Suprapubic skin (tissue), 4 donors: ENCODE measurements at regions not wholly inside any gene's neighbourhood (a gene's known extent, or its start where the extent isn't known, plus 50 kb on each side); places are given as distances from the start of the nearest gene placed in this dataset.

Source experiments
- DNase-seq, 2 donors: peaks; one replicate each; pipeline ENCODE4 v3.0.0-alpha.2; 2019; ENCODE audit warnings: low spot score in 2 of 2
- H3K27ac ChIP-seq: fragments of 200-600 bp; sonication (generic); one replicate; pipeline ENCODE4 v1.5.1; 2019
- H3K27me3 ChIP-seq: fragments of 200-600 bp; sonication (generic); one replicate; pipeline ENCODE4 v1.5.1; 2019
- H3K36me3 ChIP-seq: fragments of 200-600 bp; sonication (generic); one replicate; pipeline ENCODE4 v1.5.1; 2019
- H3K4me1 ChIP-seq: fragments of 200-600 bp; sonication (generic); one replicate; pipeline ENCODE4 v1.5.1; 2019
- H3K4me3 ChIP-seq: fragments of 200-600 bp; sonication (generic); one replicate; pipeline ENCODE4 v1.5.1; 2019; ENCODE audit warnings: mild to moderate bottlenecking
- H3K9me3 ChIP-seq: fragments of 200-600 bp; sonication (generic); one replicate; pipeline ENCODE4 v1.5.1; 2019
- CTCF ChIP-seq, 2 donors: fragments of 200-600 bp in 1 of 2; fragments of 450-650 bp in 1 of 2; sonication (generic) in 1 of 2; IDR thresholded peaks; one replicate each; pipeline ENCODE4 v1.5.1; 2016 to 2019; ENCODE audit warnings: antibody characterized with exemption in 2 of 2, mild to moderate bottlenecking in 1 of 2, moderate library complexity in 1 of 2
- EP300 ChIP-seq: sonication (generic); formaldehyde crosslinking; IDR thresholded peaks from one replicate; pipeline ENCODE4 v1.6.1; 2017; ENCODE audit warnings: antibody characterized with exemption
- POLR2A ChIP-seq, 2 donors: fragments of 450-650 bp; IDR thresholded peaks; one replicate each; pipeline ENCODE4 v1.6.1; 2017; ENCODE audit warnings: antibody characterized with exemption in 2 of 2, mild to moderate bottlenecking in 2 of 2, moderate library complexity in 2 of 2
- POLR2AphosphoS5 ChIP-seq, 3 donors: sonication (generic); formaldehyde crosslinking; IDR thresholded peaks; one replicate each; pipeline ENCODE4 v1.6.1; 2017; ENCODE audit warnings: antibody characterized with exemption in 3 of 3
- WGBS: methylation state at CpG from one replicate; pipeline ENCODE4 v1.1.5; 2018; 5-methylcytosine and 5-hydroxymethylcytosine counted together

DNA sequence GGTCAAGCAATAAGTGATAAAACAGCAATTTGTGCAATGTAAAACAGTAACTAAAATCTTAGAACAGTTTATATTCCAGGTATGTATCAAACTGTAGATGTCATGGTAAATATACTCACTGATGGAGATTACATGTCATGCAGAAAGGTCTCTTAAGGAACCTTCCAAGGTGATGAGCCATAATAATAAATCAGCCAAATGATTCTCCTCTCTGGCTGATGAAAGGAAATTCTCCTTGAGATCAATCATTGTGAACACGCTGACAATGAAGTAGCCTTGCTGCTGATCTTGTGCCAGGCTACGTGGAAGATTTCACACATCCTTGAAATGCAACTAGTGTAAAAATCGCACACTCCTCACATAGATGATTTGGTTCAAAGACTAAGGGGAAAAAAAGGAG lies 392.5 kb upstream of the CDH7 start:
- no peak overlapping the region for H3K4me3 ChIP-seq
- no peak for DNase-seq
- no peaks in the 10 kb centered on the region for H3K9me3 ChIP-seq
- H3K4me1 ChIP-seq: no peaks in the 10 kb centered on the region
- no peaks in the 10 kb centered on the region for H3K36me3 ChIP-seq
- no peak overlapping the region for H3K27ac ChIP-seq
- no peak for TF ChIP-seq EP300
- TF ChIP-seq POLR2AphosphoS5 (IDR thresholded peaks at IDR 0.05): no peak
- TF ChIP-seq CTCF (IDR thresholded peaks at IDR 0.05): no peak
- TF ChIP-seq POLR2A (IDR thresholded peaks at IDR 0.05): no peak
- WGBS: 81% methylated on average over 3 of the region's 3 CpGs
- no peaks in the 10 kb centered on the region for H3K27me3 ChIP-seq

- 58% methylated on average over 3 of the region's 3 CpGs for WGBS
- Histone ChIP-seq H3K36me3 (no peaks in the 10 kb centered on the region), H3K4me1 (no peaks in the 10 kb centered on the region), H3K4me3 (no peak overlapping the region), H3K27ac (no peak overlapping the region), H3K9me3 (no peaks in the 10 kb centered on the region), H3K27me3 (no peaks in the 10 kb centered on the region)
- no peak for DNase-seq
- TF ChIP-seq CTCF (IDR thresholded peaks at IDR 0.05): no peak
- TF ChIP-seq POLR2A (IDR thresholded peaks at IDR 0.05): no peak
- no peak for TF ChIP-seq EP300
- TF ChIP-seq POLR2AphosphoS5 (IDR thresholded peaks at IDR 0.05): no peak
Measured at GRCh38 chr18:65352186-65352585, 398.6 kb upstream of the CDH7 start.

- 88% methylated on average over 2 of the region's 2 CpGs for WGBS
- Histone ChIP-seq H3K4me3 (no peak overlapping the region), H3K4me1 (no peaks in the 10 kb centered on the region), H3K9me3 (no peaks in the 10 kb centered on the region), H3K27ac (no peak overlapping the region), H3K27me3 (no peaks in the 10 kb centered on the region), H3K36me3 (no peaks in the 10 kb centered on the region)
- no peak for DNase-seq
- no peak for TF ChIP-seq CTCF (IDR thresholded peaks at IDR 0.05)
- no peak for TF ChIP-seq POLR2AphosphoS5 (IDR thresholded peaks at IDR 0.05)
- TF ChIP-seq POLR2A (IDR thresholded peaks at IDR 0.05): no peak
- TF ChIP-seq EP300: no peak
Measured at GRCh38 chr18:65349635-65350034, 401.2 kb upstream of the CDH7 start.

DNA sequence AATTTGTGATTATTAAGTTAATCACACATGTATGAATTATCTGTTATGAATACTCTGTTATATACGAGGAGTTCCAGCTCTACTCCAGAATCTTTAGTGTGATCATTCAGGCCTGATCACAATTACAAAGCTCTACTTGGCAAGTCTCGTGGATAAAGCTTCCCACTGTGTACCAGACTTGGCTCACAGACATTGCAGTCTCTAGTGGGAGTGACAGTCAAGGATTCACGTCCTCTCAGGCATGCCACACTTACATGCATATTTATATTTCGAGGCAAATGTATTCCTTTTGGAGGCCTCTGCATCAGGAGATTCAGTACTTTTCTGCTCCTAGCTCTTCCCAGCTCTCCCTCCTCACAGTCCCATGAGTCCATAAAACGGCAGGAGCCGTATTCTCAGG lies 403.4 kb upstream of the CDH7 start:
- Histone ChIP-seq H3K4me3 (no peak overlapping the region), H3K36me3 (no peaks in the 10 kb centered on the region), H3K27me3 (no peaks in the 10 kb centered on the region), H3K4me1 (no peaks in the 10 kb centered on the region), H3K9me3 (no peaks in the 10 kb centered on the region), H3K27ac (no peak overlapping the region)
- no peak for TF ChIP-seq POLR2A (IDR thresholded peaks at IDR 0.05)
- TF ChIP-seq POLR2AphosphoS5 (IDR thresholded peaks at IDR 0.05): no peak
- TF ChIP-seq EP300: no peak
- TF ChIP-seq CTCF (IDR thresholded peaks at IDR 0.05): no peak
- DNase-seq: no peak
- WGBS: 67% methylated on average over 6 of the region's 6 CpGs

DNA sequence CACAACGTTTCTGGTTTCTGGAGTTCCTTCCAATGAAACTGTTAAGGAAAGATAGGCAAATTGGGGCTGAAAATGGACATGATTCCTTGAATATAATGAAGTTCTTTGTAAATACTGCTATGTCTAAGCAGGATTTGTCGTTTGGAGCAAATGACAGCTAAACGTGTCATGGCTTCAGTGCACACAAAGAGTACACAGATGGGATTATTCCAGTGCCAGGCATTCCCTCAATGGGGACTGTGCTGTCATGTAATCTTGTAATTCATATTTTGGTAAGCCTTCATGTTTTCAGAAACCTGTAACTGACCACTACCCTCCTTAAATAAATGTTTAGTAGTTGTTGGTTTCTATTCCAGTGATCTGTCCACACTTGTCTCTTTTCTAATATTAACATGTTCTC lies 404.7 kb upstream of the CDH7 start:
- H3K36me3 ChIP-seq: no peaks in the 10 kb centered on the region
- DNase-seq: no peak
- no peaks in the 10 kb centered on the region for H3K27me3 ChIP-seq
- no peak overlapping the region for H3K4me3 ChIP-seq
- no peak overlapping the region for H3K27ac ChIP-seq
- no peaks in the 10 kb centered on the region for H3K4me1 ChIP-seq
- no peak for TF ChIP-seq POLR2AphosphoS5 (IDR thresholded peaks at IDR 0.05)
- TF ChIP-seq POLR2A (IDR thresholded peaks at IDR 0.05): no peak
- WGBS: 76% methylated on average over 3 of the region's 3 CpGs
- H3K9me3 ChIP-seq: no peaks in the 10 kb centered on the region

DNA sequence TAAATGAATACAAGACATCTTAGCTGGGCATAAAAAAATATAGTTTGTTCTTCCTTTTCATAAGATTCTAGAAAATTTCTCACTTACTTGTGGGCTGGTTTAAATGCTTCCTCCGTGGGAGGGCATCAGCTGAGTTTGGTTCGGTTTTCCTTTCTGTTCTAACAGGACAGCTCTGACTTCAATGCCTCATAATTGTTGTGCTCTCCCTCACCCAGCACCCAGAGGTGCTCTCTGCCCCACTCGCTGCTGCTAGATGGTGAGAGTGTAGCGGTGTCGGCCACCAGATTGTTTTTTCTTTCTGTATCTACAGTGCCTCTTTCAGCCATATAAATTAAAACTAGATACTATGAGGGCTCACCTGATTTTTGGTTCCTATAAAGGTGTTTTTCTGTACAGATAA lies 407.2 kb upstream of the CDH7 start:
- no peak for DNase-seq
- Histone ChIP-seq H3K27ac (no peak overlapping the region), H3K9me3 (no peaks in the 10 kb centered on the region), H3K36me3 (no peaks in the 10 kb centered on the region), H3K4me3 (no peak overlapping the region), H3K27me3 (no peaks in the 10 kb centered on the region), H3K4me1 (no peaks in the 10 kb centered on the region)
- no peak for TF ChIP-seq CTCF (IDR thresholded peaks at IDR 0.05)
- TF ChIP-seq EP300: no peak
- no peak for TF ChIP-seq POLR2A (IDR thresholded peaks at IDR 0.05)
- TF ChIP-seq POLR2AphosphoS5 (IDR thresholded peaks at IDR 0.05): no peak
- WGBS: 96% methylated on average over 5 of the region's 5 CpGs
